ENCODE measurements at regions not wholly inside any gene's neighbourhood (a gene's known extent, or its start where the extent isn't known, plus 50 kb on each side); places are given as distances from the start of the nearest gene placed in this dataset.

GRCh38 chr4:158013858-158014257, 159.0 kb downstream of the GASK1B start:
- no peak for TF ChIP-seq POLR2A (IDR thresholded peaks at IDR 0.05)
- no peak for TF ChIP-seq CTCF (IDR thresholded peaks at IDR 0.05)
- no peak for TF ChIP-seq EP300 (IDR thresholded peaks at IDR 0.05)

Measured in tibial nerve (tissue), 4 donors.